Mucosa of rectum (tissue), 2 donors: ENCODE measurements at regions not wholly inside any gene's neighbourhood (a gene's known extent, or its start where the extent isn't known, plus 50 kb on each side); places are given as distances from the start of the nearest gene placed in this dataset.
"Not testable (repeated sequence)": the region's sequence is repeated elsewhere in the genome, so short reads cannot be mapped to it uniquely, and the experiment has no call there.

Source experiments
- H3K27ac ChIP-seq, 2 donors: one replicate each; pipeline ENCODE4 v1.7.0; 2013; ENCODE audit warnings: inconsistent platforms in 2 of 2, low read depth in 2 of 2, low read length in 2 of 2
- H3K27me3 ChIP-seq, 2 donors: one replicate each; pipeline ENCODE4 v1.7.0; 2013; ENCODE audit warnings: low read length in 2 of 2; ENCODE audit not compliant: control insufficient read depth in 2 of 2, insufficient read depth in 2 of 2
- H3K36me3 ChIP-seq, 2 donors: one replicate each; pipeline ENCODE4 v1.7.0; 2013; ENCODE audit warnings: low read length in 2 of 2; ENCODE audit not compliant: control insufficient read depth in 2 of 2, insufficient read depth in 2 of 2
- H3K4me1 ChIP-seq, 2 donors: one replicate each; pipeline ENCODE4 v1.7.0; 2013; ENCODE audit warnings: low read length in 2 of 2, mild to moderate bottlenecking in 1 of 2; ENCODE audit not compliant: control insufficient read depth in 2 of 2, insufficient read depth in 2 of 2
- H3K4me3 ChIP-seq, 2 donors: one replicate each; pipeline ENCODE4 v1.7.0; 2013; ENCODE audit warnings: low read length in 2 of 2
- H3K9ac ChIP-seq, 2 donors: one replicate each; pipeline ENCODE4 v1.7.0; 2013; ENCODE audit warnings: low read length in 2 of 2, low read depth in 1 of 2, mild to moderate bottlenecking in 1 of 2
- H3K9me3 ChIP-seq, 2 donors: one replicate each; pipeline ENCODE4 v1.7.0; 2013; ENCODE audit warnings: low read length in 2 of 2; ENCODE audit not compliant: control insufficient read depth in 2 of 2
- donor health status: healthy.
- donor health status: Normal muscosa, but diverticular disease.

DNA sequence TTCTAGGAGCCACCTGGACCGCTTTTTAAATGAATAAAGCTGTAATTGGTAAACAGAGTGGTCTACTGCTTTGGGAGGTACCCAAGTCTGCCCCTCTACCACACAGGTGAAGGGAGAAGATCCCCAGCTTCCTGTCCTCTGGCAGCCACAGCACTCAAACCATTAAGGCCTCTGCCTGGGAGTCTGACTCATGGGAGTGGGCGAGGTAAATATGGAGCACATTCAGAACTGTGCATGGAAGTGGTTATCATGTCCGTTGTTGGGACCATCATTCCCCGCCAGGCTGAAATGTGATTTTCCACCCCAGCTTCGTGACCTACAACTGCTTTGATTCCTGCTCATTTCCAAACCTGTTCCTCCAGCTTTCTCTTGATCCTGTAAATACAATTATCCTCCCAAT is 59.5 kb upstream of the ALDH1B1 start:
- H3K36me3 ChIP-seq, result no peaks in the 10 kb centered on the region
- no peaks in the 10 kb centered on the region for H3K9me3 ChIP-seq
- no peaks in the 10 kb centered on the region for H3K4me1 ChIP-seq
- no peak overlapping the region for H3K27ac ChIP-seq
- no peak overlapping the region for H3K9ac ChIP-seq
- no peak overlapping the region for H3K4me3 ChIP-seq
- H3K27me3 ChIP-seq, result no peaks in the 10 kb centered on the region

DNA sequence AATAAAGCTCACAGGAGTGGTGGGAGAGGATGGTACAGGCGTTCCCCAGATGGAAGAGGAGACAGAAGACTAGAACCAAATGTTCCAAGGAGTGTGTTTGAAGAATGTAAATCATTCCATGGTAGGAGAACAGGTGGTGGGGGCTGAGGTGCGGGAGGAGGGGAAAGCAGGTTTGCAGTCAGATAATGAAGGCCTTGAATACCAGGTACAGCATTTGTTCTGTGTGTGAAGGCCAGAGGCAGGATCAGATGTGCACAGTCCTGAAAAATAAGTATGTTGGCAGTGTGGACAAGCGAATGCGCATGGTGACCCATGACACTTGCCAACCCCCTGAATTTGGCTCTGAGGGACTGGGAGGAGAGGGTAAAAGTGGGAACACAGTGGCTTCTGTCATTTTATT is 59.9 kb upstream of the ALDH1B1 start:
- H3K4me1 ChIP-seq, result no peaks in the 10 kb centered on the region
- no peaks in the 10 kb centered on the region for H3K36me3 ChIP-seq
- no peak overlapping the region for H3K9ac ChIP-seq
- H3K4me3 ChIP-seq, result no peak overlapping the region
- no peaks in the 10 kb centered on the region for H3K27me3 ChIP-seq
- H3K9me3 ChIP-seq, result no peaks in the 10 kb centered on the region
- no peak overlapping the region for H3K27ac ChIP-seq

DNA sequence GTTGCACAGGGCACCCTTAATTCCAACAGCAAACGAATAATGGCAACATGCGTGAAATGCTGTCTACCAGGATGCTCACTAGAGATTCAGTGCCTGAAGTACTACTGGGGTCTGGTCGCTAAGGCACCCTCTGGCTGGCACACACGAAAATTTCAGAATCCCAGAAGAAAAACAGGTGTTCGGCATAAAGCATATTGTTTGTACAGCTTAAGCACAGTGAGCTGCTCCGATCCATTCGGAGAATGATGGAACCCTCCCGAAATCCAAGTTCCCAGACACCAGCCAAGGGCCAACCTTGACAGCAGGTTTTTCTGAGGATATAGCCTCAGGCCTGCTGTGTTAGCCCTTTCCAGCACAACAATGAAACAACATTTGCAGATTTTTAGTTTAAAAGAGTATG is 61.4 kb upstream of the ALDH1B1 start:
- H3K4me1 ChIP-seq, result no peaks in the 10 kb centered on the region
- no peak overlapping the region for H3K4me3 ChIP-seq
- H3K9ac ChIP-seq, result no peak overlapping the region
- no peaks in the 10 kb centered on the region for H3K27me3 ChIP-seq
- no peak overlapping the region for H3K27ac ChIP-seq
- H3K36me3 ChIP-seq, result no peaks in the 10 kb centered on the region
- no peaks in the 10 kb centered on the region for H3K9me3 ChIP-seq

DNA sequence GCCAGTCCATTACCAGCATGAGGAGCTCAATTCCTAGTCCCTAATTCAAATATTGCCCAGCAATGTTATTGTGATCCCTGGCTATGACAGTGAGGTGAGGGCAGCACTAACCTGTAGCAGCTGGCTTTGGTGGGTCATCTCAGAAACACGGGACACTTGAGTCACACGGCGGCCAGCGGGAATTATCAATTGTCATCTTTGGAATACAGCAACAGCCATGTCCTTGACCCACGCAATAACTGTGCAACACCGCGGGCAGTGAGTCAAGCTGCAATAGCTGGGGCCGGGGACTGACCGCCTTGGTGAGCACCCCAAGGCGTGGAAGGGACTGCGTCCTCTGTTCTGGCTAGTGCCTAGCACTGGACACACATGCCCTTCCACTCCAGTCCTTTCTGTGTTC is 62.5 kb upstream of the ALDH1B1 start:
- Histone ChIP-seq H3K27me3 (no peaks in the 10 kb centered on the region), H3K4me3 (no peak overlapping the region), H3K9me3 (no peaks in the 10 kb centered on the region), H3K27ac (no peak overlapping the region), H3K9ac (no peak overlapping the region), H3K4me1 (no peaks in the 10 kb centered on the region), H3K36me3 (no peaks in the 10 kb centered on the region)

DNA sequence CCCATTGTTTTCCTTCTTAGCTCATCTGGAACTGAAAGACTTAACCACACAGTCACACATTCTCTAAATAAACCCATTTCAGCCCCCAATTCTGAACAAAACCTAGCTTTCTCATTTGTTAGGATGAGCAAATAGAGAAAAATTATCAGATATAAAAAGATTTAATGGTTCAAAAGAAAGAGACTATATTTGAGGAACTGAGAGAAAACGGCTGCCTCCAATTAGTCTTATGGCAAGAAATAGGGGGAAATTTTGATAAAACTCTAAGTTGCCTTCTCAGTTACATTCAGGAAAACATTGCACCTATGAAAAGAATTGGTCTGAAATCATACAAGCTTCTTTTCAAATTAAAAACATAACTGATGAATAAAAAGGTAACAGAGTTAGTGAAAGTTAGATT is 63.7 kb upstream of the ALDH1B1 start:
- no peak overlapping the region for H3K27ac ChIP-seq
- H3K27me3 ChIP-seq, result no peaks in the 10 kb centered on the region
- H3K9me3 ChIP-seq, result no peaks in the 10 kb centered on the region

DNA sequence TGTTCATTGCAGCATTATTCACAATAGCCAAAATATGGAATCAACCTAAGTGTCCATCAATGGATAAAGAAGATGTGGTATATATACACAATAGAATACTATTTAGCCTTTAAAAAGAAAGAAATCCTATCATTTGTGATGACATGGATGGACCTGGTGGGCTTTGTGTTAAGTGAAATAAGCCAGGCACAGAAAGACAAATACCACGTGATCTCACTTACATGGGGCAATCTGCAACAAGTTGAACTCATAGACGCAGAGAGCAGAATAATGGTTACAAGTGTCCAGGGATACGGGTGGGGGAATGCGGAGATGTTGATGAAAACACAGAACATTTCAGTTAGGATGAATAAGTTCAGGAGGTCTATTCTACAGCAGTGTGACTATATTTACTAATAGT is 66.4 kb upstream of the ALDH1B1 start:
- Histone ChIP-seq H3K27ac (no peak overlapping the region), H3K4me3 (no peak overlapping the region), H3K9me3 (no peaks in the 10 kb centered on the region), H3K27me3 (no peaks in the 10 kb centered on the region), H3K4me1 (no peaks in the 10 kb centered on the region), H3K36me3 (no peaks in the 10 kb centered on the region), H3K9ac (no peak overlapping the region)

More for the DNA sequence above, 63.7 kb upstream of the ALDH1B1 start:
- Histone ChIP-seq H3K4me3 (no peak overlapping the region), H3K9ac (no peak overlapping the region), H3K36me3 (no peaks in the 10 kb centered on the region), H3K4me1 (no peaks in the 10 kb centered on the region)

DNA sequence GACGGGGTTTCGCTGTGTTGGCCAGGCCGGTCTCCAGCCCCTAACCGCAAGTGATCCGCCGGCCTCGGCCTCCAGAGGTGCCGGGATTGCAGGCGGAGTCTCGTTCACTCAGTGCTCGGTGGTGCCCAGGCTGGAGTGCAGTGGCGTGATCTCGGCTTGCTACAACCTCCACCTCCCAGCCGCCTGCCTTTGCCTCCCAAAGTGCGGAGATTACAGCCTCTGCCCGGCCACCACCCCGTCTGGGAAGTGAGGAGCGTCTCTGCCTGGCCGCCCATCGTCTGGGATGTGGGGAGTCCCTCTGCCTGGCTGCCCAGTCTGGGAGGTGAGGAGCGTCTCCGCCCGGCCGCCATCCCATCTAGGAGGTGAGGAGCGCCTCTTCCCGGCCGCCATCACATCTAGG is 68.3 kb upstream of the ALDH1B1 start:
- not testable (repeated sequence) for H3K4me1 ChIP-seq, H3K27ac ChIP-seq, H3K9me3 ChIP-seq, H3K27me3 ChIP-seq, H3K4me3 ChIP-seq, H3K36me3 ChIP-seq, H3K9ac ChIP-seq

DNA sequence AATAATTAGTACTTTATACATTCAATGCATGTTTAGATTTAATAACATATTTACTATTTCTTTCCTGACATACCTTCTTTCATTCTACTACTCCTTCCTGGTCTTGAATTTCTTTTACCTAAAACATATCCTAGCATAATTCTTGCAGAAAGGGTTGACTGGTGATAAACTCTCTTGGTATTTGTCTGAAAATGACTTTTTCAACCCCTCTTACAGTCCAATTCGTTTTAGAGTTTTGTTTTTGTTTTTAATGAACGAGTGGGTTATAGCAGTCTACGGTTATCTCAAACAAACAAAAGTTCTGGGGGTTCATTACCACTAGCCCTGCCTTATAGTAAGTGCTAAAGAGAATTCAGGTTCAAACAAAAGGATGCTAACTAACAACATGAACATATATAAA is 69.6 kb upstream of the ALDH1B1 start:
- H3K36me3 ChIP-seq, result no peaks in the 10 kb centered on the region
- no peaks in the 10 kb centered on the region for H3K9me3 ChIP-seq
- no peak overlapping the region for H3K27ac ChIP-seq
- H3K9ac ChIP-seq, result no peak overlapping the region
- no peaks in the 10 kb centered on the region for H3K27me3 ChIP-seq
- no peak overlapping the region for H3K4me3 ChIP-seq
- H3K4me1 ChIP-seq, result peaks cover 0 to 11% of the 10 kb centered on the region in 2 donors

DNA sequence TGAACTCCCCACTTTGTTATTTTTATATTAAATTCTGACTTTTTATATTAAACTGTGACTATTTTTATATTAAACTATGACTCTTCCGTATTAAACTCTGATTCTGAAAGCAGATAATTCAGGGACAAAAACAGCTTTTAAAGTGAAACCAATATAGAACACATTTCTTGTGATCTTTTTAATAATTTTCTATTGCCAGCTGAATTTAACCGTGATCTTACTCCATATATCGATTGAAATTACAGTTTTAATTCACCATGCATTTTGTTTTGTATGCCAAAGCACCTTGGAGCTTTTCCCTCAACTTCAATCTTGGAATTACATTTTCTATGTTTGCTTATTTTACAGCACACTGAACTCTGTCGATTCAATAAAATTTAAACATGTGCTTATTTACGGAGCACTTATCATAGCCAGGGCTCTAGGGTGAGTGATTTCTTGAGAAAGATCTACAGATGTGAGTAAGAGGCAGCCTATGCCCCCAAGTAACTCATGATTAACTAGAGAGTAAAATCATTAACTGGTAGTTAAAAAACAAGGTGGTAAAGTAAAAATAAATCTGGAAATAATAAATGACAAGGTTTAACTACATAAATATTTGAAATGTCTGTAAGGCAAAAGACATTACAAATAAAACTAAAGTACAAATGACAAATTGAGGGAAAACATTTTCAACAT is 72.9 kb upstream of the ALDH1B1 start:
- Histone ChIP-seq H3K27me3 (no peaks in the 10 kb centered on the region), H3K4me1 (peaks cover 0 to 11% of the 10 kb centered on the region in 2 donors), H3K36me3 (no peaks in the 10 kb centered on the region), H3K9ac (peak overlapping the region in 1 of 2 donors; percentile 15), H3K9me3 (no peaks in the 10 kb centered on the region), H3K4me3 (no peak overlapping the region), H3K27ac (no peak overlapping the region)

DNA sequence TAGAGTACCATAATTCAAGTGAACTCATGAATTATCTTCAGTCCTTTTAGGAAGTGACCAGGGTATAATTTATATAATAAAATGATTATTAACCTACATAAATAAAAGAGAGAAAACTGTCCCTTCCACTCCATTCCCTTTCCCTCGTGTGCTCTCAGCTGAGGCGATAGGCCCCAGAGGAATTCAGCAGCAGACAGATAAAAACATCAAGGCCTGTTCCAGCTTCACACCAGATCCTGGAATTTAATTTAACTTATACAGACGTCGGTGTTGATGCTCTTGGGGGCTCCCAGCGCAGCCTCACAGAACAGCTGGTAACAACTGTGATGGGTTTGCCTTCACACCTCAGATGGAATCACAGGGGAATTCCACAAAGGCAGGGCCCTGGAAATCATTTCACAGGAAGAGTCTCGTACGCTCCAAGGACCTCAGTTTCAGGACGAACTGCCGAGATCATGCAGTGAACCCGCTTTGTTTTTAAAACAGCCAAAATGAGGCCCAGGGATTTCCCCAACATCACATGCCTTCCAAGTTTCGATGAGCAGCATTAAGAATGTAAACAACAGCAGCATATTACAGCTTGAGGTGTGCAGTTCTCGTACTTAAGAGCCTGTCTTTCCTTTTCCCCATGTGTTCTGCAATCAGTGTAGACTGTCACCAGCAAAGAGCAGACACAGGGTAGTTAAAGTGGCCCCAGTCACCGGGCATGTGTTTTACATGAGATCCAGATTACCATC is 73.6 kb upstream of the ALDH1B1 start:
- Histone ChIP-seq H3K4me3 (peak overlapping the region; percentile 8 to 50), H3K9ac (peak overlapping the region in 1 of 2 donors; percentile 15), H3K27ac (no peak overlapping the region)

More for the DNA sequence above, 73.6 kb upstream of the ALDH1B1 start:
- H3K27me3 ChIP-seq, result no peaks in the 10 kb centered on the region
- H3K9me3 ChIP-seq, result no peaks in the 10 kb centered on the region
- H3K36me3 ChIP-seq, result no peaks in the 10 kb centered on the region
- H3K4me1 ChIP-seq, result peaks cover 0 to 11% of the 10 kb centered on the region in 2 donors
